ENCODE measurements at regions not wholly inside any gene's neighbourhood (a gene's known extent, or its start where the extent isn't known, plus 50 kb on each side); places are given as distances from the start of the nearest gene placed in this dataset.

DNA sequence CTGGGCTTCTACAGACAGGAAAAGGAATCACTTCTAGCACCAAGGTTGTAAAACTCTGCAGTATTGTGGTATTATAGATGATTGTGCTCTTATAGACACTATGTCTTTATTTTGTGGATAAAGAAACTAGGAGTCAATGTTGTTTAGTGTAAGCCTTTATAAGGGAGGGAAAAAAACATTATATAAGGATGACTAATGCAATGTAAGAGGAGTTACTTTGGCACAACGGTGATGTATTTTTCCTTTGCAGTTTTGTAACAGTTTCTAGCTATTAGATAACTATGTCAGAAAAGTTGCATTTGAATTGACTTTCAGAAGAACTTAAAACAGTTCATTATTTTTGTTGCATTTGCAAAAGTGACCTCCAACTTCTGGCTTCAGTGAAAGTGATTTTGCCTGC is 545.4 kb downstream of the CCDC85A start:
- DNase-seq (ENCODE audit: extremely low read depth, low read depth), result no peak
- TF ChIP-seq, protein P1, sequence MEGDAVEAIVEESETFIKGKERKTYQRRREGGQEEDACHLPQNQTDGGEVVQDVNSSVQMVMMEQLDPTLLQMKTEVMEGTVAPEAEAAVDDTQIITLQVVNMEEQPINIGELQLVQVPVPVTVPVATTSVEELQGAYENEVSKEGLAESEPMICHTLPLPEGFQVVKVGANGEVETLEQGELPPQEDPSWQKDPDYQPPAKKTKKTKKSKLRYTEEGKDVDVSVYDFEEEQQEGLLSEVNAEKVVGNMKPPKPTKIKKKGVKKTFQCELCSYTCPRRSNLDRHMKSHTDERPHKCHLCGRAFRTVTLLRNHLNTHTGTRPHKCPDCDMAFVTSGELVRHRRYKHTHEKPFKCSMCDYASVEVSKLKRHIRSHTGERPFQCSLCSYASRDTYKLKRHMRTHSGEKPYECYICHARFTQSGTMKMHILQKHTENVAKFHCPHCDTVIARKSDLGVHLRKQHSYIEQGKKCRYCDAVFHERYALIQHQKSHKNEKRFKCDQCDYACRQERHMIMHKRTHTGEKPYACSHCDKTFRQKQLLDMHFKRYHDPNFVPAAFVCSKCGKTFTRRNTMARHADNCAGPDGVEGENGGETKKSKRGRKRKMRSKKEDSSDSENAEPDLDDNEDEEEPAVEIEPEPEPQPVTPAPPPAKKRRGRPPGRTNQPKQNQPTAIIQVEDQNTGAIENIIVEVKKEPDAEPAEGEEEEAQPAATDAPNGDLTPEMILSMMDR (IDR thresholded peaks at IDR 0.05; ENCODE audit: low read depth, low read length), result no peak

GRCh38 chr2:56732946-56733345 is 549.2 kb downstream of the CCDC85A start:
- TF ChIP-seq, protein P1 (IDR thresholded peaks at IDR 0.05; ENCODE audit: low read depth, low read length), result no peak

DNA sequence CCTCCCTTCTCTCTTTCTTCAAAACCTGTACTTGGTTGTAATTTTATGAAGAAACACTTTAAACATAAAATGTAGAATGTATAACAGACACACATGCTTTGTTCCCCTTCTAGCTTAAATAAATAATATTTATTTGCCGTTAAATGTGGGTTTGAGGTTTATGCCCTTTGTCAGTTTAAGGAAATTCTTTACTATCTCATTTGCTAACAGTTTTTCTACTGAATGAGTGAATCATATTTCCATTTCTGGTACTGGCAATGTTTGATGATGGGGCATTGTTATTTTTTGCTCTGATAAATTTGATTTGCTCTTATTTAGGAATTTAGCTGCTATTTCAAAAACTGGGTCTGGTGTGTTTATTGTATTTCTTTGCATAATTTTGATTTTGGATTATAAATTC is 555.6 kb downstream of the CCDC85A start:
- DNase-seq (ENCODE audit: extremely low read depth, low read depth), result no peak
- TF ChIP-seq, protein P1 (IDR thresholded peaks at IDR 0.05; ENCODE audit: low read depth, low read length), result no peak

More at GRCh38 chr2:56732946-56733345, 549.2 kb downstream of the CCDC85A start:
- no peak for DNase-seq (ENCODE audit: extremely low read depth, low read depth)

DNA sequence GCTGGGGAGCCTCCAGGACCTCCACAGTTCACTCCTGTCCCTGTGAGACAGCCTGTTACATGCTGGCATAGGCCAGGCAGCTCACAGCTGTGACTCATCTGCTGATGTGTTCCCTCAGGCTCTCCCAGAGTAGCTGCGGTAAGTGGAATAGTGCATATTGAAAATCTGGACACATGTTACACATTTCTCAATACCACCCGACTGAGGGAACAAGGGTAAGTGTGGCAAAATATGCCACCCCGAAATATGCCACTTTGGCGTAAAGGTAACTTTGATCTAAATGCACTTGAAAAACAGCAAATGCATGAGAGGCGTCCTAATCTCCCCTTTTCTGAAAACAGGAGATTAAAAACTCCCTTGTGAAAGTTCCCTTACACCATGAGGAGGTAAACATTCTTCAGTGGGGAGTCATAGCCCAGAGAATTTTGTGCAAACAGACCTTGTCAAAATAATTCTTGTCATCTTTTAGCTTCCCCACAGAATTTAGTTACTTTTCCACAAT is 557.9 kb downstream of the CCDC85A start:
- peak; percentile 44 for DNase-seq (ENCODE audit: extremely low read depth, low read depth)
- TF ChIP-seq, protein P1 (IDR thresholded peaks at IDR 0.05; ENCODE audit: low read depth, low read length), result no peak

DNA sequence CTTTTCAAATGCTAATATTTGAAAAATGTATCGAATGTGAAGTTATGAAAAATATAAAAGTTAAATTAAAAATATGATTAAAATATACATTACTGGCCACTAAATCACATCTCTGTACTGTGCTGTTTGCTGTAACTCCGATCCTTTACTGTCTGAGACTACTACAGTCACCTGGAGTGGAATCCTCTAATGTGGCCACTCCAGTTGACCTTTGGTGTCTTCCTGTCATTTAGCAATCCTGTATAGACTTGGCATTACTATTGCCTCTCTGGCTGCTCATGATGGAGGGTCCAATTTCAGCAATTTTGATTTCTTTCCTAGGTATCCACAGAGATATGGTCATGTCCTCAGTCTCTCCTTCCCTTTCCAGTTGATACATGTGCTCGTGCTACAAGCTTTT is 560.0 kb downstream of the CCDC85A start:
- no peak for DNase-seq (ENCODE audit: extremely low read depth, low read depth)
- TF ChIP-seq, protein P1 (IDR thresholded peaks at IDR 0.05; ENCODE audit: low read depth, low read length), result no peak

DNA sequence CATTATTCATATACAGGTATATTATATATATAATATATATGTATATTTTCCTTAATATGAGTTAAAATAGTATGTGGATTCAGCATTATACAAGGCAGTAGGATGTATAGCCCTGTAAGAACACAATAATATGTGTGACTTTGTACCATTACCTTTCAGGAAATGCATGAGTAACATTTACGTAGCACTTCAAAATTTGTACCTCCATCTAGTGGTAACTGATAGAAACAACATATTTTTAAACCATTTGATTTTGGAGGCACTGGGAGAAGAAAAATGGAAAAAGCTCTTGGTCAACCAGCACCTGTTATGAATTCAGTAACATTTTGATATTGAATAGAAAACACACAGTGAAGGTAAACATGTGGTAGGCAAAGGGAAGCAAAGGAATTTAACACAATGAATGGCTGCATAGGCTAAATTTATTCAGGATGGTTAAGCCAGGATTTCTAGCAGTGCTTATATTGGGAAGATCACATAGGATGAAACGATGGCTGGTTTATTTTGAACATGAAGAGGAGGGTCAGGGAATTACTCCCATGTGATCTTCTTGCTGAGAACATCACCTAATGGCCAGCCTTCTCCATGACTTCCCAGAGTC is 565.5 kb downstream of the CCDC85A start:
- no peak for DNase-seq (ENCODE audit: extremely low read depth, low read depth)
- TF ChIP-seq, protein P1 (IDR thresholded peaks at IDR 0.05; ENCODE audit: low read depth, low read length), result peak; percentile 44

- no peak for DNase-seq (ENCODE audit: extremely low read depth, low read depth)
- TF ChIP-seq, protein P1 (IDR thresholded peaks at IDR 0.05; ENCODE audit: low read depth, low read length), result no peak
Observed at GRCh38 chr2:56753182-56753581, 569.4 kb downstream of the CCDC85A start.

Data from AG09319 (cell line).